Fibroblast of villous mesenchyme (primary cell): ENCODE measurements at regions not wholly inside any gene's neighbourhood (a gene's known extent, or its start where the extent isn't known, plus 50 kb on each side); places are given as distances from the start of the nearest gene placed in this dataset.
"Not testable (repeated sequence)": the region's sequence is repeated elsewhere in the genome, so short reads cannot be mapped to it uniquely, and the experiment has no call there.

Experiments used
- DNase-seq: peaks from one replicate; pipeline ENCODE4 v3.0.0-alpha.2; 2010; ENCODE audit warnings: low read depth
- H3K4me3 ChIP-seq: 2 replicates; pipeline ENCODE4 v1.5.1; 2011; ENCODE audit warnings: low read depth, mild to moderate bottlenecking, low read length
- CTCF ChIP-seq: IDR thresholded peaks from 2 replicates; pipeline ENCODE4 v1.5.1; 2012; ENCODE audit warnings: low read depth, mild to moderate bottlenecking, low read length; ENCODE audit not compliant: insufficient read depth

GRCh38 chr13:68574053-68574452, 1343.9 kb upstream of the PCDH9 start:
- no peak for TF ChIP-seq CTCF
- H3K4me3 ChIP-seq = no peak overlapping the region
- no peak for DNase-seq

- DNase-seq = no peak
- no peak for TF ChIP-seq CTCF
- H3K4me3 ChIP-seq = no peak overlapping the region
Observed at GRCh38 chr13:68551701-68552522, 1321.8 kb upstream of the PCDH9 start.

GRCh38 chr13:68550330-68550729, 1320.2 kb upstream of the PCDH9 start:
- no peak overlapping the region for H3K4me3 ChIP-seq
- TF ChIP-seq CTCF = no peak
- DNase-seq = no peak

GRCh38 chr13:68540244-68540643, 1310.1 kb upstream of the PCDH9 start:
- no peak for DNase-seq
- no peak overlapping the region for H3K4me3 ChIP-seq
- TF ChIP-seq CTCF = no peak

GRCh38 chr13:68535329-68535728, 1305.2 kb upstream of the PCDH9 start:
- no peak overlapping the region for H3K4me3 ChIP-seq
- DNase-seq = no peak
- no peak for TF ChIP-seq CTCF

GRCh38 chr13:68527167-68527566, 1297.0 kb upstream of the PCDH9 start:
- not testable (repeated sequence) for DNase-seq, H3K4me3 ChIP-seq

GRCh38 chr13:68523838-68524424, 1293.8 kb upstream of the PCDH9 start:
- H3K4me3 ChIP-seq = no peak overlapping the region

More at GRCh38 chr13:68523838-68524424, 1293.8 kb upstream of the PCDH9 start:
- DNase-seq = no peak
- TF ChIP-seq CTCF = no peak
